GM23248 (cell line): ENCODE measurements at regions not wholly inside any gene's neighbourhood (a gene's known extent, or its start where the extent isn't known, plus 50 kb on each side); places are given as distances from the start of the nearest gene placed in this dataset.

ENCODE experiments used
- DNase-seq: peaks from one replicate; pipeline ENCODE4 v3.0.0-alpha.2; 2015
- H2AFZ ChIP-seq: fragments of 200-600 bp; sonication (generic); 2 replicates; pipeline ENCODE4 v1.6.1; 2016; ENCODE audit warnings: antibody characterized with exemption
- H3F3A ChIP-seq: fragments of 200-600 bp; sonication (generic); 2 replicates; pipeline ENCODE4 v1.6.1; 2016; ENCODE audit warnings: mild to moderate bottlenecking, antibody characterized with exemption, mixed run types; ENCODE audit not compliant: insufficient read depth
- H3K27ac ChIP-seq: fragments of 200-600 bp; sonication (generic); 2 replicates; pipeline ENCODE4 v1.5.1; 2016; ENCODE audit warnings: mild to moderate bottlenecking
- H3K27me3 ChIP-seq: fragments of 200-600 bp; sonication (generic); replicated peaks from 2 replicates; pipeline ENCODE4 v1.6.1; 2016; ENCODE audit warnings: mild to moderate bottlenecking; ENCODE audit not compliant: insufficient read depth
- H3K36me3 ChIP-seq: fragments of 200-600 bp; sonication (generic); 2 replicates; pipeline ENCODE4 v1.6.1; 2016; ENCODE audit warnings: low read depth, mild to moderate bottlenecking
- H3K4me1 ChIP-seq: fragments of 200-600 bp; sonication (generic); 2 replicates; pipeline ENCODE4 v1.6.1; 2016; ENCODE audit warnings: mild to moderate bottlenecking; ENCODE audit not compliant: insufficient read depth
- H3K4me2 ChIP-seq: fragments of 200-600 bp; sonication (generic); one replicate; pipeline ENCODE4 v1.6.1; 2016; ENCODE audit warnings: mild to moderate bottlenecking; ENCODE audit not compliant: unreplicated experiment
- H3K4me3 ChIP-seq: fragments of 200-600 bp; sonication (generic); 2 replicates; pipeline ENCODE4 v1.5.1; 2016; ENCODE audit warnings: mild to moderate bottlenecking
- H3K79me2 ChIP-seq: fragments of 200-600 bp; sonication (generic); 2 replicates; pipeline ENCODE4 v1.6.1; 2016; ENCODE audit warnings: mild to moderate bottlenecking; ENCODE audit not compliant: insufficient read depth
- H3K9ac ChIP-seq: fragments of 200-600 bp; sonication (generic); 2 replicates; pipeline ENCODE4 v1.6.1; 2016; ENCODE audit warnings: mild to moderate bottlenecking
- H3K9me2 ChIP-seq: fragments of 200-600 bp; sonication (generic); 2 replicates; pipeline ENCODE4 v1.6.1; 2016; ENCODE audit warnings: mixed run types, mild to moderate bottlenecking, moderate library complexity; ENCODE audit not compliant: insufficient read depth
- H3K9me3 ChIP-seq: fragments of 200-600 bp; sonication (generic); one replicate; pipeline ENCODE4 v1.6.1; 2017; ENCODE audit warnings: low read depth
- H4K20me1 ChIP-seq: fragments of 200-600 bp; sonication (generic); 2 replicates; pipeline ENCODE4 v1.6.0; 2016; ENCODE audit not compliant: insufficient read depth
- EZH2 ChIP-seq: fragments of 200-600 bp; sonication (generic); IDR thresholded peaks from 2 replicates; pipeline ENCODE4 v1.6.1; 2018; ENCODE audit warnings: antibody characterized with exemption, mild to moderate bottlenecking; ENCODE audit not compliant: insufficient read depth, poor library complexity, severe bottlenecking
- EZH2phosphoT487 ChIP-seq: fragments of 200-600 bp; sonication (generic); IDR thresholded peaks from 2 replicates; pipeline ENCODE4 v1.6.1; 2018; ENCODE audit warnings: antibody characterized with exemption, moderate library complexity, mild to moderate bottlenecking, low read depth; ENCODE audit not compliant: insufficient read depth
- WGBS, 2 experiments: methylation state at CpG; one replicate each; pipeline ENCODE4 v1.1.6; 2015 to 2017; ENCODE audit warnings: low lambda C conversion rate in 2 of 2, low coverage in 1 of 2; ENCODE audit errors: missing lambda C conversion rate in 2 of 2; 5-methylcytosine and 5-hydroxymethylcytosine counted together
- in situ Hi-C: fragments of 300-500 bp; cut with MboI; formaldehyde crosslinking; loops from 2 replicates; pipeline ENCODE4 v1.15.0; 2020

DNA sequence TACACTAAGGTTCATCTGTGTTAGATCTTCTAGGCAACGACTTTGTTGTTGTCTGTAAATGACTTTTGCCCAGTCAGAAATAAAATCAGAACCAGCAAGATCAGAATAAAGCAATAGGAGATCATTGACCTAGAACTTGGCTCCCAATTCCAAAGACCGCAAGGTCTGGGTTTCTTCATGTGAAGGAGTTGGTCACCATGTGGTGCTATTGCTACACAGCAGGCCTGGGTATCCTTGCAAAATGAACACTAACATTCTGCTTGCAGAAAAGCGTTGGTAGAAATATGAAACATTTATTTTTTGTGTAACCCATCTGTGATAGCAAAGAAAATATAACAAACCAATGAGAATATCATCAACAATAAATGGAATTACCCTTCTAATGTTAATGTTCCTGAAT lies 831.0 kb downstream of the NXPH1 start:
- H4K20me1 ChIP-seq = no peaks in the 10 kb centered on the region
- no peaks in the 10 kb centered on the region for H3F3A ChIP-seq
- H3K4me2 ChIP-seq = no peak overlapping the region
- no peak overlapping the region for H3K4me3 ChIP-seq
- H3K36me3 ChIP-seq = no peaks in the 10 kb centered on the region
- H3K9me3 ChIP-seq = peaks cover 2% of the 10 kb centered on the region
- H2AFZ ChIP-seq = no peak overlapping the region
- no peak for DNase-seq
- TF ChIP-seq EZH2phosphoT487 (no peak), EZH2 (no peak)
- no peak overlapping the region for H3K27ac ChIP-seq
- H3K79me2 ChIP-seq = no peaks in the 10 kb centered on the region
- H3K4me1 ChIP-seq = no peaks in the 10 kb centered on the region
- in situ Hi-C loops = no loop called here
- no peaks in the 10 kb centered on the region for H3K27me3 ChIP-seq
- no peak overlapping the region for H3K9ac ChIP-seq
- H3K9me2 ChIP-seq = no peaks in the 10 kb centered on the region
- WGBS, 2 experiments = 15 to 23% methylated on average over 3 of the region's 3 CpGs

GRCh38 chr7:9280088-9280487 lies 846.7 kb downstream of the NXPH1 start:
- no peak overlapping the region for H3K27ac ChIP-seq
- H4K20me1 ChIP-seq = no peaks in the 10 kb centered on the region
- no peak overlapping the region for H3K9ac ChIP-seq
- in situ Hi-C loops = no loop called here
- H3K9me2 ChIP-seq = no peaks in the 10 kb centered on the region
- H3K4me1 ChIP-seq = no peaks in the 10 kb centered on the region
- no peaks in the 10 kb centered on the region for H3K36me3 ChIP-seq
- no peaks in the 10 kb centered on the region for H3K79me2 ChIP-seq
- no peaks in the 10 kb centered on the region for H3F3A ChIP-seq
- no peak for TF ChIP-seq EZH2
- no peak for TF ChIP-seq EZH2phosphoT487
- H2AFZ ChIP-seq = no peak overlapping the region
- H3K4me3 ChIP-seq = no peak overlapping the region
- peaks cover 6% of the 10 kb centered on the region for H3K9me3 ChIP-seq
- no peak for DNase-seq
- no peaks in the 10 kb centered on the region for H3K27me3 ChIP-seq
- H3K4me2 ChIP-seq = no peak overlapping the region

GRCh38 chr7:9283246-9283645 lies 849.8 kb downstream of the NXPH1 start:
- no peak overlapping the region for H3K27ac ChIP-seq
- no peaks in the 10 kb centered on the region for H3K9me2 ChIP-seq
- no peaks in the 10 kb centered on the region for H3K4me1 ChIP-seq
- no peaks in the 10 kb centered on the region for H3K9me3 ChIP-seq
- no peaks in the 10 kb centered on the region for H3K79me2 ChIP-seq
- in situ Hi-C loops = no loop called here
- no peak overlapping the region for H3K4me2 ChIP-seq
- H3F3A ChIP-seq = no peaks in the 10 kb centered on the region
- no peak for TF ChIP-seq EZH2phosphoT487
- TF ChIP-seq EZH2 = no peak
- no peaks in the 10 kb centered on the region for H3K36me3 ChIP-seq
- DNase-seq = no peak
- WGBS, 2 experiments = 11 to 20% methylated on average over 2 of the region's 2 CpGs
- H2AFZ ChIP-seq = no peak overlapping the region
- no peak overlapping the region for H3K9ac ChIP-seq
- no peaks in the 10 kb centered on the region for H3K27me3 ChIP-seq
- H4K20me1 ChIP-seq = no peaks in the 10 kb centered on the region
- H3K4me3 ChIP-seq = no peak overlapping the region

GRCh38 chr7:9302436-9302835 lies 869.0 kb downstream of the NXPH1 start:
- Histone ChIP-seq H3K9me3 (no peaks in the 10 kb centered on the region), H3K36me3 (no peaks in the 10 kb centered on the region), H3K79me2 (no peaks in the 10 kb centered on the region), H4K20me1 (no peaks in the 10 kb centered on the region), H3K4me2 (no peak overlapping the region), H3K4me1 (no peaks in the 10 kb centered on the region), H3K9ac (no peak overlapping the region), H2AFZ (no peak overlapping the region), H3K9me2 (no peaks in the 10 kb centered on the region), H3K4me3 (no peak overlapping the region), H3K27me3 (no peaks in the 10 kb centered on the region), H3K27ac (no peak overlapping the region), H3F3A (no peaks in the 10 kb centered on the region)
- WGBS, 2 experiments = 5 to 21% methylated on average over 4 of the region's 4 CpGs
- TF ChIP-seq EZH2phosphoT487 (no peak), EZH2 (no peak)
- no peak for DNase-seq
- in situ Hi-C loops = no loop called here

DNA sequence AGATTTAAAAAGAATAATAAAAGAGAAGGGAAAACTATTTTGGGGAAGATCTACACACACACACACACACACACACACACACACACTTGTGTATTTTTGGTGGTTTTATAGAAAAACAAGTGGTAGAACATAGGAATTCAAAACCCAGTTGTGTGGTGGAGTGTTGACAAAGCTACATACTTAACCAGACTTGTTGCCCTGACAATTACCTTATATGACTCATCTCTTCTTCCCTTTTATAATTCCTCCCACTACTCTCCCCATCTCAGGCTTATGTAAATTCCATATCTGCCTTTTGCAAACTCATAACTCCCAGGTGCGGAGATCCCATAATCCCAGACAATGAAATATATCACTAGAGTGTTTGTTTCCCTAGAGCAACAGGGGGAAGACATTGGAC lies 873.7 kb downstream of the NXPH1 start:
- Histone ChIP-seq H3K9ac (no peak overlapping the region), H3K27me3 (no peaks in the 10 kb centered on the region), H3K9me3 (no peaks in the 10 kb centered on the region), H4K20me1 (no peaks in the 10 kb centered on the region), H3F3A (no peaks in the 10 kb centered on the region), H3K4me2 (no peak overlapping the region), H3K79me2 (no peaks in the 10 kb centered on the region), H3K36me3 (no peaks in the 10 kb centered on the region), H2AFZ (no peak overlapping the region), H3K9me2 (no peaks in the 10 kb centered on the region), H3K27ac (no peak overlapping the region), H3K4me1 (no peaks in the 10 kb centered on the region), H3K4me3 (no peak overlapping the region)
- in situ Hi-C loops = no loop called here
- no peak for TF ChIP-seq EZH2phosphoT487
- TF ChIP-seq EZH2 = no peak
- no peak for DNase-seq
- WGBS, 2 experiments = 21 to 34% methylated on average over 1 of the region's 1 CpG
